ENCODE measurements at regions not wholly inside any gene's neighbourhood (a gene's known extent, or its start where the extent isn't known, plus 50 kb on each side); places are given as distances from the start of the nearest gene placed in this dataset.
A peak's percentile ranks its signal among the peaks of the same experiment; 100 is the strongest.
"Not testable (repeated sequence)": the region's sequence is repeated elsewhere in the genome, so short reads cannot be mapped to it uniquely, and the experiment has no call there.

DNA sequence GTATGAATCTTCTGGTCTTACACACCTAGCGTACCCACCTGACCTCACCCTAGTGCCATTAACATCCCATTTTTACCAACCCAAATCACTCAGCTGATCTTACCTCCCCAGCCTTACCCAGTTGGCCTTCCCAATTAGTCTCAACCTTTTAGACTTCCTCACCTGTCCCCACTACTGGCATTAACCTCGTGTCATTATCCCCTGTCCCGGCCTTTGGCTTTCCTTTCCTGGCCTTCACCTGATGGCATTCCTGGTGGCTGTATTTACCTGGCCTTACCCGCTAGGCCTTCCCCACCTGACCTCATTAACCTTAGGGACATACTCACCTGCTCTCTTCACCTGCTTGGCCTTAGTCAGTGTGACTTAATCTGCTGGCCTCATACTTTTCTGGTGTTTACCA, 104.1 kb downstream of the IL12A start:
- DNase-seq (ENCODE audit: low read depth): no peak
- H3K4me3 ChIP-seq (ENCODE audit: low read length): no peak overlapping the region
- TF ChIP-seq, protein P1, sequence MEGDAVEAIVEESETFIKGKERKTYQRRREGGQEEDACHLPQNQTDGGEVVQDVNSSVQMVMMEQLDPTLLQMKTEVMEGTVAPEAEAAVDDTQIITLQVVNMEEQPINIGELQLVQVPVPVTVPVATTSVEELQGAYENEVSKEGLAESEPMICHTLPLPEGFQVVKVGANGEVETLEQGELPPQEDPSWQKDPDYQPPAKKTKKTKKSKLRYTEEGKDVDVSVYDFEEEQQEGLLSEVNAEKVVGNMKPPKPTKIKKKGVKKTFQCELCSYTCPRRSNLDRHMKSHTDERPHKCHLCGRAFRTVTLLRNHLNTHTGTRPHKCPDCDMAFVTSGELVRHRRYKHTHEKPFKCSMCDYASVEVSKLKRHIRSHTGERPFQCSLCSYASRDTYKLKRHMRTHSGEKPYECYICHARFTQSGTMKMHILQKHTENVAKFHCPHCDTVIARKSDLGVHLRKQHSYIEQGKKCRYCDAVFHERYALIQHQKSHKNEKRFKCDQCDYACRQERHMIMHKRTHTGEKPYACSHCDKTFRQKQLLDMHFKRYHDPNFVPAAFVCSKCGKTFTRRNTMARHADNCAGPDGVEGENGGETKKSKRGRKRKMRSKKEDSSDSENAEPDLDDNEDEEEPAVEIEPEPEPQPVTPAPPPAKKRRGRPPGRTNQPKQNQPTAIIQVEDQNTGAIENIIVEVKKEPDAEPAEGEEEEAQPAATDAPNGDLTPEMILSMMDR (IDR thresholded peaks at IDR 0.05; ENCODE audit: insufficient read depth, low read depth, low read length, missing control alignments): no peak

DNA sequence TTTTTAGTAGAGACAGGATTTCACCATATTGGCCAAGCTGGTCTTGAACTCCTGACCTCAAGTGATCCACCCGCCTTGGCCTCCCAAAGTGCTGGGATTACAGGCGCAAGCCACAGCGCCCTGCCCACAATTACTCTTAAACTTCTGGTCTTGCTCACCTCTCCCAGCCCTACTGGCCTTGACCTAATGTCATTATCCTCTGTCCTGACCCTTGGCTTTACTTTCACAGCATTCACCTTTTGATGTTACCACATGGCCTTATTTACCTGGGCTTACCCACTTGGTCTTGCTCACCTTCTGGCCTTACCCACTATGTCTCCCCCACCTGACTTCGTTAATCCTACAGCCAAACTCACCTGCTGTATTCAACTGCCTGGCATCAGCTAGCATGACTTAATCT, 105.9 kb downstream of the IL12A start:
- DNase-seq (ENCODE audit: low read depth): no peak
- no peak overlapping the region for H3K4me3 ChIP-seq (ENCODE audit: low read length)
- TF ChIP-seq, protein P1 (IDR thresholded peaks at IDR 0.05; ENCODE audit: insufficient read depth, low read depth, low read length, missing control alignments): no peak

DNA sequence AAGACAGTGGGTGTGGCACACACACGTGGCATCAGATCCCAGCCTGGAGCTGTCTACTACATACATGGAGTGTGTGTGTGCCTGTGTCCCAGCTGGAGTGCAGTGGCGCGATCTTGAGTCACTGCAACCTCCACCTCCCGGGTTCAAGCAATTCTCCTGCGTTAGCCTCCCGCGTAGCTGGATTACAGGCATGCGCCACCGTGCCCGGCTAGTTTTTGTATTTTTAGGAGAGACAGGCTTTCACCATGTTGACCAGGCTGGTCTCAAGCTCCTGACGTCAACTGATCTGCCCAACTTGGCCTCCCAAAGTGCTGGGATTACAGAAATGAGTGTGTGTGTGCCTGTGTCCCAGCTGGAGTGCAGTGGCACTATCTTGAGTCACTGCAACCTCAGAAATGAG, 108.8 kb downstream of the IL12A start:
- no peak overlapping the region for H3K4me3 ChIP-seq (ENCODE audit: low read length)
- DNase-seq (ENCODE audit: low read depth): no peak
- TF ChIP-seq, protein P1 (IDR thresholded peaks at IDR 0.05; ENCODE audit: insufficient read depth, low read depth, low read length, missing control alignments): no peak

DNA sequence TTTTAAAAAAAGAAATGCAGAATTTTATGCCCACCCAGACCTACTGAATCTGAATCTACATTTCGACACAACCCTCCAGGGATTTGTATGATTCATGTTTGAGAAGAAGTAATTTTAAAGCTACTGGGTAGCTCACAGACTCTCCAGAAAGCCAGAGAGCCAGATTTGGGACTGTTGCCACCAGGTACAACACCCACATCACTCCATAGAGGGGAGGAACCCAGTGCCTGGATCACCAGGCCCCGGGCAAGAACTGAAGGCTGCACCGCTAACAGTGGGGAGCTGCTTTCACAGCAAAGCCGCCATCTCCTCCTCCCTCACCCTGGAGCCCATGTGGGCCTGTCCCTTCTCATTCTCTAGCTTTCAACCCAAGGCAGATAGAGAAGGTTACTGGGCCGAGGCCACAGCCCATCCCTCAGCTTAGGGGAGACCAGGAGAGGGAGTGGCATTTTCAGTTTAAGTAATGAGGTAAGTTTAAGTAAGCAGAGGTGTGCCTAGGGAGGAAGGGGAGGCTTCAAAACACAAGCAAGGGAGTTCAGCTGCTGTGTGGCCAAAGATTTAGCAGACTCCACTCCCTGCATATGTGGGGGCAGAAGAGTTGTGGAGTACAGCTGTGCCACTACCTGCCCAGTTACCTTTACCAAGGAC, 109.8 kb downstream of the IL12A start:
- TF ChIP-seq, protein P1 (IDR thresholded peaks at IDR 0.05; ENCODE audit: insufficient read depth, low read depth, low read length, missing control alignments): no peak
- no peak overlapping the region for H3K4me3 ChIP-seq (ENCODE audit: low read length)
- peak; percentile 34 for DNase-seq (ENCODE audit: low read depth)

DNA sequence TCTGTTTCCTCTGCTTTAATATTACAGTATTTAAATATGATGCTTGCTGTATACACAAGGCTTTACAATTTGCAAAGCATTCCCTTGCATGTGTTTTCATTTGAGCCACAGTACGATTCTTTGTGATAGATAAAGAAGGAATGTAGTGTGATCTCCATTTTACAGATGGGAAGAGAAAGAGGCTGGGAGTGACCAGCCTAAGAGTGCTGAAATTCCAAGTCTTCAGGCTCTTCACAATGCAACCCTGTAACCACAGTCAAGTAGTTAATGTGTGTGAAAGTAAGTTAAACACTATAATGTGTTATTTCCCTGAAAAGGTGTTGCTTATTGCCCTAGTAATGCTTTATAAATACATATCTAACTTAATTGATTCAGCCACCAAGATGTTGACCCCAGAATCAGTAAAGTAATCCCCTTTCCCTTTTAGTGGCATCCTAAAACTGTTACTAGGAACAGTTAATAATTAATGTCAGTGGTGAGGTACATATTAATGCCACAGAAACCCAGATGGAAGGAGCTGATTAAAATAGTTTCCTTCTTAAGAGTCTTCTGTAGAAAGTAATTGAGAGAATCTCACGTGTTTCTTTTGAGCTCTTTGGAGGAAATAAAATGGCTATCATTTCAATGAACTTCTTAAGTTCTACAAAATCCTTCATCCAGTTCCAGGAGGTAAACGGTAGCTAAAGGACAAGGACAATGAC, 110.4 kb downstream of the IL12A start:
- no peak for DNase-seq (ENCODE audit: low read depth)
- H3K4me3 ChIP-seq (ENCODE audit: low read length): no peak overlapping the region
- TF ChIP-seq, protein P1 (IDR thresholded peaks at IDR 0.05; ENCODE audit: insufficient read depth, low read depth, low read length, missing control alignments): no peak

DNA sequence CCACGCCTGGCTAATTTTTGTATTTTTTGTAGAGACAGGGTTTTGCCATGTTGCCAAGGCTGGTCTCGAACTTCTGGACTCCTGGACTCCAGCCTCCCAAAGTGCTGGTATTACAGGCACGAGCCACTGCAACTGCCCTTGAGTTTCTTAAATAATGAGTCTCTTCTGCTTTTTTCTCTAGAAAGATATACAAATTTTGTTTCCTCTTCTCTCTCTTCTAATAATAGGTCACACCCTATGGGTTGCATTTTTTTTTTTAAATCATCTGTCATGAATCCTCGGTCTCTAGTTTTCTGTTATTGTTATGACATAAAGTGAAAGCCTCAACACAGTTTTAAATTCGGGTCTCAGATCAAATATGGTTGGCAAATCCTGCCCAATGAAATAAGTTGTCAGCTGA, 111.2 kb downstream of the IL12A start:
- no peak for DNase-seq (ENCODE audit: low read depth)
- H3K4me3 ChIP-seq (ENCODE audit: low read length): no peak overlapping the region
- TF ChIP-seq, protein P1 (IDR thresholded peaks at IDR 0.05; ENCODE audit: insufficient read depth, low read depth, low read length, missing control alignments): no peak

DNA sequence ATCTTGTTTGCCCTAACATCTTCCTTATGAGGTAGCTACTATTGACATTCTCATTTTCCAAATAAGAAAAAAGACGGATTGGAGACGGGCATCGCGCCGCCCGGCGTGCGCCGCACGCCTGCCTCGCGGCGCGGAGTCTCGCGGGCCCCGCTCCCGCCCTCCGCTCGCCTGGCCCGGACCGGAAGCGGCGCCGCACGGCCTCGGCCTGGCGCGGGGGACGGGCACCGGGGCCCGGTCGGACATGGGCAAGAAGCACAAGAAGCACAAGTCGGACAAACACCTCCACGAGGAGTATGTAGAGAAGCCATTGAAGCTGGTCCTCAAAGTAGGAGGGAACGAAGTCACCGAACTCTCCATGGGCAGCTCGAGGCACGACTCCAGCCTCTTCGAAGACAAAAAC, 112.0 kb downstream of the IL12A start:
- TF ChIP-seq, protein P1 (IDR thresholded peaks at IDR 0.05; ENCODE audit: insufficient read depth, low read depth, low read length, missing control alignments): no peak

DNA sequence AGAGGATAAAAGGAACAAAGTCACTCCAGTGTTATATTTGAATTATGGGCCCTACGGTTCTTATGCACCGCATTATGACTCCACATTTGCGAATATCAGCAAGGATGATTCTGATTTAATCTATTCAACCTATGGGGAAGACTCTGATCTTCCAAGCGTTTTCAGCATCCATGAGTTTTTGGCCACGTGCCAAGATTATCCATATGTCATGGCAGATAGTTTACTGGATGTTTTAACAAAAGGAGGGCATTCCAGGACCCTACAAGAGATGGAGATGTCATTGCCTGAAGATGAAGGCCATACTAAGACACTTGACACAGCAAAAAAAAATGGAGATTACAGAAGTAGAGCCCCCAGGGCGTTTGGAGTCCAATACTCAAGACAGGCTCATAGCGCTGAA, 113.4 kb downstream of the IL12A start:
- not testable (repeated sequence) for DNase-seq (ENCODE audit: low read depth); H3K4me3 ChIP-seq (ENCODE audit: low read length)

More for the DNA sequence above, 112.0 kb downstream of the IL12A start:
- H3K4me3 ChIP-seq (ENCODE audit: low read length): no peak overlapping the region
- DNase-seq (ENCODE audit: low read depth): no peak
